ENCODE measurements at regions not wholly inside any gene's neighbourhood (a gene's known extent, or its start where the extent isn't known, plus 50 kb on each side); places are given as distances from the start of the nearest gene placed in this dataset.

- TF ChIP-seq, protein P1, sequence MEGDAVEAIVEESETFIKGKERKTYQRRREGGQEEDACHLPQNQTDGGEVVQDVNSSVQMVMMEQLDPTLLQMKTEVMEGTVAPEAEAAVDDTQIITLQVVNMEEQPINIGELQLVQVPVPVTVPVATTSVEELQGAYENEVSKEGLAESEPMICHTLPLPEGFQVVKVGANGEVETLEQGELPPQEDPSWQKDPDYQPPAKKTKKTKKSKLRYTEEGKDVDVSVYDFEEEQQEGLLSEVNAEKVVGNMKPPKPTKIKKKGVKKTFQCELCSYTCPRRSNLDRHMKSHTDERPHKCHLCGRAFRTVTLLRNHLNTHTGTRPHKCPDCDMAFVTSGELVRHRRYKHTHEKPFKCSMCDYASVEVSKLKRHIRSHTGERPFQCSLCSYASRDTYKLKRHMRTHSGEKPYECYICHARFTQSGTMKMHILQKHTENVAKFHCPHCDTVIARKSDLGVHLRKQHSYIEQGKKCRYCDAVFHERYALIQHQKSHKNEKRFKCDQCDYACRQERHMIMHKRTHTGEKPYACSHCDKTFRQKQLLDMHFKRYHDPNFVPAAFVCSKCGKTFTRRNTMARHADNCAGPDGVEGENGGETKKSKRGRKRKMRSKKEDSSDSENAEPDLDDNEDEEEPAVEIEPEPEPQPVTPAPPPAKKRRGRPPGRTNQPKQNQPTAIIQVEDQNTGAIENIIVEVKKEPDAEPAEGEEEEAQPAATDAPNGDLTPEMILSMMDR (optimal IDR thresholded peaks at IDR 0.05 in 1 of 3, IDR thresholded peaks at IDR 0.05 in 1 of 3, conservative IDR thresholded peaks at IDR 0.05 in 1 of 3; ENCODE audit: extremely low read depth in 1 of 3, insufficient read depth in 2 of 3, low read length in 3 of 3): no peak
- no peak for TF ChIP-seq EZH2 (IDR thresholded peaks at IDR 0.05; ENCODE audit: low read length)
These were observed 71.2 kb downstream of the NABP1 start for GRCh38 chr2:191749181-191749540.

All from keratinocyte (primary cell).